ENCODE measurements at regions not wholly inside any gene's neighbourhood (a gene's known extent, or its start where the extent isn't known, plus 50 kb on each side); places are given as distances from the start of the nearest gene placed in this dataset.

DNA sequence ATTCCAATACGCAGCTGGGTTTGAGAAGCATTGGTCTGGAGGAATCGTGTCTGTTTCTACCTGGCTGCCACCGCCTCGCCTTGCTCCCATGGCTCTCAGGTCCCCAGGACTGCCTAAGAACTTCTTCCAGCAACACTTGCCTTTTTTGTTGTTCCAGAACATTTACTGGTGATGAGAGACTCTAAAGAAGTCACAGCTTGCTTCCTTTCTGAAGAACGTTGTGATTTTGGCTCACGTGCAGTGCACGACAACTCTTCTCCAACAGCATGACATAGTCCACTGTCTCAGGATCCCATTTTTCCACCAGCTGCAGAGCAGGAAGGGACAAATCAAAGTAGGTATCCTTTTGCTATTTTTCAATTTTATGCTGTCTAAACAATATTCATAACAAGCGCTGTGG, 940.9 kb downstream of the SLC4A3 start:
- TF ChIP-seq, protein P1, sequence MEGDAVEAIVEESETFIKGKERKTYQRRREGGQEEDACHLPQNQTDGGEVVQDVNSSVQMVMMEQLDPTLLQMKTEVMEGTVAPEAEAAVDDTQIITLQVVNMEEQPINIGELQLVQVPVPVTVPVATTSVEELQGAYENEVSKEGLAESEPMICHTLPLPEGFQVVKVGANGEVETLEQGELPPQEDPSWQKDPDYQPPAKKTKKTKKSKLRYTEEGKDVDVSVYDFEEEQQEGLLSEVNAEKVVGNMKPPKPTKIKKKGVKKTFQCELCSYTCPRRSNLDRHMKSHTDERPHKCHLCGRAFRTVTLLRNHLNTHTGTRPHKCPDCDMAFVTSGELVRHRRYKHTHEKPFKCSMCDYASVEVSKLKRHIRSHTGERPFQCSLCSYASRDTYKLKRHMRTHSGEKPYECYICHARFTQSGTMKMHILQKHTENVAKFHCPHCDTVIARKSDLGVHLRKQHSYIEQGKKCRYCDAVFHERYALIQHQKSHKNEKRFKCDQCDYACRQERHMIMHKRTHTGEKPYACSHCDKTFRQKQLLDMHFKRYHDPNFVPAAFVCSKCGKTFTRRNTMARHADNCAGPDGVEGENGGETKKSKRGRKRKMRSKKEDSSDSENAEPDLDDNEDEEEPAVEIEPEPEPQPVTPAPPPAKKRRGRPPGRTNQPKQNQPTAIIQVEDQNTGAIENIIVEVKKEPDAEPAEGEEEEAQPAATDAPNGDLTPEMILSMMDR (IDR thresholded peaks at IDR 0.05; ENCODE audit: low read length): no peak
- no peak for TF ChIP-seq EZH2 (IDR thresholded peaks at IDR 0.05; ENCODE audit: borderline replicate concordance, low read length)

All from OCI-LY1 (cell line).